PC-9 (cell line): ENCODE measurements at regions not wholly inside any gene's neighbourhood (a gene's known extent, or its start where the extent isn't known, plus 50 kb on each side); places are given as distances from the start of the nearest gene placed in this dataset.

Experiments
- CTCF ChIP-seq: fragments of 200-600 bp; sonication (generic); conservative IDR thresholded peaks from 2 replicates; pipeline ENCODE4 v1.6.1; 2017; ENCODE audit warnings: mixed run types, antibody characterized with exemption, mild to moderate bottlenecking, moderate library complexity
- EZH2 ChIP-seq: fragments of 200-600 bp; sonication (generic); IDR thresholded peaks from 2 replicates; pipeline ENCODE4 v1.8.0; 2017; ENCODE audit warnings: antibody characterized with exemption, low read depth

GRCh38 chr5:24823625-24824024, 178.8 kb upstream of the CDH10 start:
- no peak for TF ChIP-seq CTCF
- no peak for TF ChIP-seq EZH2
